Colonic mucosa (tissue), 4 donors: ENCODE measurements at regions not wholly inside any gene's neighbourhood (a gene's known extent, or its start where the extent isn't known, plus 50 kb on each side); places are given as distances from the start of the nearest gene placed in this dataset.

Source experiments
- DNase-seq: peaks from one replicate; pipeline ENCODE4 v3.0.0-alpha.2; 2020
- H3K27ac ChIP-seq: fragments of 200-600 bp; one replicate; pipeline ENCODE4 v1.8.0; 2021
- H3K27me3 ChIP-seq: fragments of 200-600 bp; one replicate; pipeline ENCODE4 v1.8.0; 2021
- H3K36me3 ChIP-seq: fragments of 200-600 bp; one replicate; pipeline ENCODE4 v1.8.0; 2021
- H3K4me1 ChIP-seq: fragments of 200-600 bp; one replicate; pipeline ENCODE4 v1.8.0; 2021; ENCODE audit warnings: mild to moderate bottlenecking
- H3K4me3 ChIP-seq: fragments of 200-600 bp; one replicate; pipeline ENCODE4 v1.8.0; 2021
- H3K9ac ChIP-seq, 2 donors: one replicate each; pipeline ENCODE4 v1.7.0; 2013; ENCODE audit warnings: control low read depth in 2 of 2, low read depth in 2 of 2, low read length in 2 of 2
- H3K9me3 ChIP-seq: fragments of 200-600 bp; one replicate; pipeline ENCODE4 v1.8.0; 2021
- intact Hi-C: fragments of 100-400 bp; cut with DNase I; formaldehyde crosslinking; loops from one replicate; pipeline ENCODE4 v1.14.1; 2022
- TF ChIP-seq, protein P1 (sequence below): fragments of 200-600 bp; IDR thresholded peaks from one replicate; pipeline ENCODE4 v1.8.0; 2022; ENCODE audit warnings: antibody characterized with exemption, mild to moderate bottlenecking
- donor health status: healthy.
- donor health status: DM: no; HTN: no; CAD: no.
- donor health status: DM: no; HTN: no; CAD: no.

DNA sequence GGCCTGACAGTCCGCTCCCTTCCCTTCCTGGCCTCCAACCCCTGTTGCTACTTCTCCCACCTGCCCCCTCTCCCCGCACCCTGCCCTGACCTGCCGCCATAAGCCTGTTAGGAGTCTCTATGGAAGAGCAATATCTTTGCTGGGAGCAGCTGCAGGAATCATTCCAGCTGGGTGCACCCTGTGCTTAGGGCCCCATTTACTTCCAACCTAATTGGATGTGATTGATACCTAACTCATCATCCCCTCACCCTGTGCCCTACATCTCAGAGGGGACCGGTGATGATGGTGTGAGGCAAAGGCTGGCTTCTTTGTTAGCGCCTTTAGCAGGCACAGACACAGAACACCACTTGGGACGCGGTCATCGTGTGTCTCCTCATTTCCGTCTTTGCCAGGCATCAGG is 80.0 kb upstream of the FAM180A start:
- DNase-seq = no peak

DNA sequence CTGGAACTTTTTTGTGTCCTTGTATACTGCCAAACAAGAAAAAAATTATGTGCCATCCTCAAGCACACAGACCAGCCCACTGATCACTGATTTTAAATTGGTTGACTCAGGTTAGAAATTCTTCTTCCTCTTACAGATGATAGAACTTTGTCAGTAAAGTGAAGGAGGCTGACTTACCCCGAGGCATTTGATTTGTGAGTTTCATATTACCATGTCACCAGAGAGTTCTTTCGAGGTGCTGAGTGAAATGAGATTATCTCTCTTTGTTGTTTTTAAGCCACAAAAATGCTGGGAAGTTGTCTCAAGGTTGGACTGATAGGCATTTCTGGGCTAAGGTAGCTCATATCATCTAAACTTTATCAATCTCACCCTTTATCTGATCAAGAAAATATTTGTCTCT is 78.8 kb upstream of the FAM180A start:
- TF ChIP-seq, protein P1, sequence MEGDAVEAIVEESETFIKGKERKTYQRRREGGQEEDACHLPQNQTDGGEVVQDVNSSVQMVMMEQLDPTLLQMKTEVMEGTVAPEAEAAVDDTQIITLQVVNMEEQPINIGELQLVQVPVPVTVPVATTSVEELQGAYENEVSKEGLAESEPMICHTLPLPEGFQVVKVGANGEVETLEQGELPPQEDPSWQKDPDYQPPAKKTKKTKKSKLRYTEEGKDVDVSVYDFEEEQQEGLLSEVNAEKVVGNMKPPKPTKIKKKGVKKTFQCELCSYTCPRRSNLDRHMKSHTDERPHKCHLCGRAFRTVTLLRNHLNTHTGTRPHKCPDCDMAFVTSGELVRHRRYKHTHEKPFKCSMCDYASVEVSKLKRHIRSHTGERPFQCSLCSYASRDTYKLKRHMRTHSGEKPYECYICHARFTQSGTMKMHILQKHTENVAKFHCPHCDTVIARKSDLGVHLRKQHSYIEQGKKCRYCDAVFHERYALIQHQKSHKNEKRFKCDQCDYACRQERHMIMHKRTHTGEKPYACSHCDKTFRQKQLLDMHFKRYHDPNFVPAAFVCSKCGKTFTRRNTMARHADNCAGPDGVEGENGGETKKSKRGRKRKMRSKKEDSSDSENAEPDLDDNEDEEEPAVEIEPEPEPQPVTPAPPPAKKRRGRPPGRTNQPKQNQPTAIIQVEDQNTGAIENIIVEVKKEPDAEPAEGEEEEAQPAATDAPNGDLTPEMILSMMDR = no peak
- no peak overlapping the region for H3K9ac ChIP-seq
- H3K27ac ChIP-seq = no peak overlapping the region
- intact Hi-C loops = no loop called here
- no peaks in the 10 kb centered on the region for H3K36me3 ChIP-seq
- H3K27me3 ChIP-seq = no peaks in the 10 kb centered on the region
- DNase-seq = no peak
- H3K4me1 ChIP-seq = no peaks in the 10 kb centered on the region
- H3K9me3 ChIP-seq = no peaks in the 10 kb centered on the region
- H3K4me3 ChIP-seq = no peak overlapping the region

More for the DNA sequence above, 80.0 kb upstream of the FAM180A start:
- Histone ChIP-seq H3K4me3 (no peak overlapping the region), H3K36me3 (no peaks in the 10 kb centered on the region), H3K4me1 (no peaks in the 10 kb centered on the region), H3K27ac (no peak overlapping the region), H3K27me3 (no peaks in the 10 kb centered on the region), H3K9ac (no peak overlapping the region), H3K9me3 (no peaks in the 10 kb centered on the region)
- TF ChIP-seq, protein P1 = no peak
- intact Hi-C loops = no loop called here

- intact Hi-C loops = no loop called here
- TF ChIP-seq, protein P1 = no peak
- Histone ChIP-seq H3K36me3 (no peaks in the 10 kb centered on the region), H3K4me3 (no peak overlapping the region), H3K9me3 (no peaks in the 10 kb centered on the region), H3K27me3 (no peaks in the 10 kb centered on the region), H3K27ac (no peak overlapping the region), H3K9ac (no peak overlapping the region), H3K4me1 (no peaks in the 10 kb centered on the region)
- no peak for DNase-seq
Measured at GRCh38 chr7:135825406-135825805, 76.8 kb upstream of the FAM180A start.

DNA sequence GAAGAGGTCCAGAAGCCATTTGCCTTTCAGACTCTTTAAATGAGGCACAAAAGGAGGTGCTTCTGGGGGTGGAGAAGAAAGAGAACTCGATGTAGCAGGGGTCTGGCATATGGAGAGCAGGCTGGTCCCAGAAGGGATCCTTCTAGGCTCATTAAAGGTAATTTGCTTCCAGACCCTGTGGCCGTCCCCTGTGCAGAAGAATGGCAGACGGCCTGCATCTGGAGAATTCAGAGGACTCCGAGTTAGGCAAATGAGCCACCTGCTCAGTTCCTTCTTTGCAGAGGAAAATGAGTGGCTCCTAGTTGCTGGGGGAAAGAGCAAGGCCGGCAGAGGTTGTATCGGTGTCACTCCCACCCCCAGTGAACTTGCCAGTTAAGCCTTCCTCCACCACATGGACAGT is 73.8 kb upstream of the FAM180A start:
- intact Hi-C loops = no loop called here
- Histone ChIP-seq H3K27ac (no peak overlapping the region), H3K4me3 (no peak overlapping the region), H3K36me3 (no peaks in the 10 kb centered on the region), H3K27me3 (no peaks in the 10 kb centered on the region), H3K4me1 (no peaks in the 10 kb centered on the region), H3K9me3 (no peaks in the 10 kb centered on the region), H3K9ac (no peak overlapping the region)
- TF ChIP-seq, protein P1 = no peak
- DNase-seq = no peak

DNA sequence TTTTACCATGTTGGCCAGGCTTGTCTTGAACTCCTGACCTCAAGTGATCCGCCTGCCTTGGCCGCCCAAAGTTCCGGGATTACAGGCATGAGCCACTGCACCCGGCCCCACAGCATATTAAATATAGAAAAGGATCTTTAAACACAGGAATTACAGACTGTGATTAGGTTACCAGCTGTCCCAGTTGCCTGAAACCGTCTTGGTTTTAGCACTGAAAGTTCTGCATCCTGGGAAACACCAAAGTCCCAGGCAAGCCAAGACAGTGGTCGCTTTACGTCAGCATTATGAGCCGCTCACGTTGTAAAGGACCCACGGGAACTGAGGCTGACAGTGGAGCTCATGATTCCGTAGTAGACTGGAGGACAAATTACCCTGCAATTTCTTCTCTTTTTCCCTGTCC is 69.0 kb upstream of the FAM180A start:
- intact Hi-C loops = no loop called here
- H3K27me3 ChIP-seq = no peaks in the 10 kb centered on the region
- no peaks in the 10 kb centered on the region for H3K4me1 ChIP-seq
- TF ChIP-seq, protein P1 = no peak
- no peaks in the 10 kb centered on the region for H3K36me3 ChIP-seq
- no peak overlapping the region for H3K4me3 ChIP-seq
- no peak overlapping the region for H3K9ac ChIP-seq
- no peak overlapping the region for H3K27ac ChIP-seq
- DNase-seq = no peak
- H3K9me3 ChIP-seq = no peaks in the 10 kb centered on the region

DNA sequence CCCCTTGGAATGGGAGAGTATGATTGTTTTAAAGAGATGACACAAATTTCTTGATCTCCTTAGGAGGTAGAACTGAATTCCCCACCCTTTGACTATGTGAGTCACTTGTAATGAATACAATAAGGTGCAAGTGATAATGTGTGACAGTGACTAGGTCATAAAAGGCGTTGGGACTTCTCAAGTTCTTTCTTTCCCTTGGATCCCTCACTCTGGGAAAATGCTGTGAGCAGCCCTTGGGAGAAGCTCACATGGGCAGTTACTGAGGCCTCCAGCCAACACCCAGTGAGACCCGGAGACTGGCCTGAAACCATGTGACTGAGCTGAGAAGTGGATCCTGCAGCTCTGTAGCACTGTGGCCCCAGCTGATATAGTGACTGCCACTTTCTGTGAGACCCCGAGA is 66.4 kb upstream of the FAM180A start:
- no peak for DNase-seq
- no peaks in the 10 kb centered on the region for H3K4me1 ChIP-seq
- intact Hi-C loops = no loop called here
- no peaks in the 10 kb centered on the region for H3K9me3 ChIP-seq
- TF ChIP-seq, protein P1 = no peak
- no peaks in the 10 kb centered on the region for H3K27me3 ChIP-seq
- no peak overlapping the region for H3K27ac ChIP-seq
- H3K36me3 ChIP-seq = no peaks in the 10 kb centered on the region
- no peak overlapping the region for H3K9ac ChIP-seq
- no peak overlapping the region for H3K4me3 ChIP-seq
